ENCODE measurements at regions not wholly inside any gene's neighbourhood (a gene's known extent, or its start where the extent isn't known, plus 50 kb on each side); places are given as distances from the start of the nearest gene placed in this dataset.

GRCh38 chr15:69531665-69532027 lies 79.0 kb downstream of the RPLP1 start:
- TF ChIP-seq RAD21 (IDR thresholded peaks at IDR 0.05; ENCODE audit: low read depth) (no peak), CREB1 (IDR thresholded peaks at IDR 0.05; ENCODE audit: low read depth) (no peak), EGR1 (IDR thresholded peaks at IDR 0.05) (no peak), NFIC (IDR thresholded peaks at IDR 0.05) (no peak), EP300 (IDR thresholded peaks at IDR 0.05; ENCODE audit: borderline replicate concordance) (no peak), ZBTB7A (IDR thresholded peaks at IDR 0.05; ENCODE audit: low read depth) (no peak), TAF1 (IDR thresholded peaks at IDR 0.05; ENCODE audit: low read depth) (no peak)

Measured in Ishikawa (cell line).